ENCODE measurements at regions not wholly inside any gene's neighbourhood (a gene's known extent, or its start where the extent isn't known, plus 50 kb on each side); places are given as distances from the start of the nearest gene placed in this dataset.

DNA sequence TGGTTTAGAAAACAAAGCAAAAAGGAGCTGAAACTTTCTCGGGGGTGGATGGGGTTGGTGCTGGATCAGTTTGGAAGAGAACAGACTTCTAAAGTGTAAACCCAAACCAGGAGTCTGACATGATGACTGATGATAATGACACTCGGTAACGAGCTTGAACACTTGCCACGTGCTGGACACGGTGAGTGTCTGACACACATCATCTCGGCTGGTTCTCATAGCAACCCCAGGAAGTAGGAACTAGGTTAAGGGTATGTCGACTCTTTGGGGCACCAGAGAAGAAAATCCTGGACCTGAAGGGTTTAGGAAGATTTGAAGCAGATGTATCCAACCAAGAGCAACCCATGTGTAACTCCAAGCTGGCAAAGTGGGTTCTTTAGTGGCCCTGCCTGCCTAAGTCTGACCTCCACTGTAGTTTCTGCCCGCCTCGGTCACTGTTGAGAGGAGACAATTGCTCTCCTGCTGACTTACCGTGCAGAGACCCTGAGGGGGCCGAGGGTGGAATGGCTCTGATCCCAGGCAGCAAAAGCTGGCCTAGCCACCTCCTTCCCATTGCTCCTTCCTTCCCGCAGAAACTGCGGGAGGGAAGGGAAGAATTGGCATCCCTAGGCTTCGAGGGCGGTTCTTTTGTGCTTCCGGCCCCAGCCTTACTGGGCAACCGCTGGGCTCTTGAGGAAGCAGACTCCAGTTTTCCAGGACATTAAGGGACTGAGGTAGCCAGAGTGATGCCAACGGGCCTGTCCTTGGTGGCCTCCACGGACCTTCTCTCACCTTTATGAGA, 156.0 kb downstream of the TOMM20 start:
- no peak for DNase-seq

DNA sequence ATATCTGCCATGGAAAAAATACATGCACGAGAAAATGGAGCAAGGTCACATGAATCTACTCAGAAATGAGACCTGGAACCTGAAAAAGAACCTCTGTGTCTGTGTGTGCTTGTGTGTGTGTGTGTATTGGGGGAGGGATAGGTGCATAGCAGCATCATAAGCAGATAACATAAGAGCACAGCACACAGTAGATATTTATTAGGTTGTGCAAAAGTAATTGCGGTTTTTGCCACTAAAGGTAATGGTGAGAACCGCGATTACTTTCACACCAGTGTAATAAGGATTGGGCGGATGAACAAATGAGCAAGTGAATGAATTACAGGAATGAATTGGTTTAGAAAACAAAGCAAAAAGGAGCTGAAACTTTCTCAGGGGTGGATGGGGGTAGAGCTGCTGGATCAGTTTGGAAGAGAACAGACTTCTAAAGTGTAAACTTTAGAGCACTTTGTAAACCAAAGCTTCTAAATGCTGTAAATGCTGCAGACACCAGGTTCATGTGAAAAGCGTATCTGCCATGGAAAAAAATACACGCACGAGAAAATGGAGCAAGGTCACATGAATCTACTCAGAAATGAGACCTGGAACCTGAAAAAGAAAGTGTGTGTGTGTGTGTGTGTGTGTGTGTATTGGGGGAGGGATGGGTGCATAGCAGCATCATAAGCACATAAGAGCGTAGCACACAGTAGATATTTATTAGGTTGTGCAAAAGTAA, 156.9 kb downstream of the TOMM20 start:
- no peak for DNase-seq

- peak in 1 of 2 experiments; percentile 56 for DNase-seq
Measured at GRCh38 chr1:234970731-234971476, 157.7 kb downstream of the TOMM20 start.

DNA sequence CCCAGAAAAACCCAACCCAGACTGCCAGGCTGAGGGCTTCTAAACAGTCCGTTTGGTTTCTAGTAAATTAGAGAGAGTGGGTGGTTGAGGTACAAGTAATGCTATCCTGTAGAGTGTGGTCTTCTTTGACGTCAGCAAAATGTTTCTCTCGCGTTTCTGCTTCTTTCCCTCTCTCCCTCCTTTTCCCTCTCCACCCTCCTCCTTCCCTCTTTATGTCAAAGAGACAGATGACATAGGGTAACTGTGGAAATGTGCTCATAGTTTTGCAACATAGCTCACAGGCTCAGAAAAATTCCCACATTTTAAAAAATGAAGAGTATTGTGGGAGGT, 158.3 kb downstream of the TOMM20 start:
- no peak for DNase-seq

DNA sequence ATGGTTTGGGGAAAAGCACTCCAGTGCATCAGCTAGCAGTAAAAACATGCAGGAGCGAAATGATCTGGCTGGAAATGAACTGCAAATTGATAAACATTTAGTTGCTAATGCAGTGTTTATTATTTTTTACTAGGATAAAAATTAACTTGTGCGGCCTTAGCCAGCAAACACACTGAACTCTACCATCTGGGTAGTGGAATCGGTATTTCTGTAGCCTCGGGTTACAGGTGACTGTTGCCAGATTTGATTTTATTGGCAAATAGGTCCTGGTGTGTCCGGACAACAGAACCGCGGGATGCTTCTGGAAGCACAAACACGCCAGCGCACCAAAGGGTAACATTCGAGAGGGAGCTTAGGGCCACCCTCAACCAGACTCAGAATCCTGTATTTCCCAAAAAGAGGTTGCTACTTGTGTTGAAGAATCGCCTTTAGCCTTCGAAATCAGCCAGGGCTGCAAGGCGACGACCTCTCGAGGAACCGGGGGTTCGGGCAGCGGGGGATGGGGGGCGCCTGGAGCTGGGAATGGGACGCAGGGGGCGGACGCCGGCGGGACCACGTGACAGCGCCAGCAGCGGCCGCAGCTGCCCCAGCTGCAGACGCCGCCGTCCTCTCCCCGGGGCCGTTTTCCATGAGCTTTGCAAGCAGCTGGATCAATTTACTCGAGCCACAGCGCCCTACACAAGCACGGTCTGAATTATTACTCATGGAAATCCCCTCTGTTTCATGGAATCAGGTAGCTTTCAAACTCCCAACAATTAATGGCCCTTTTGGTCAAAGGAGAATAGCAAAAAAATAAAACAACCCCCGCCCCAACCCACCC, 158.8 kb downstream of the TOMM20 start:
- peak; percentile 57 to 71 for DNase-seq

DNA sequence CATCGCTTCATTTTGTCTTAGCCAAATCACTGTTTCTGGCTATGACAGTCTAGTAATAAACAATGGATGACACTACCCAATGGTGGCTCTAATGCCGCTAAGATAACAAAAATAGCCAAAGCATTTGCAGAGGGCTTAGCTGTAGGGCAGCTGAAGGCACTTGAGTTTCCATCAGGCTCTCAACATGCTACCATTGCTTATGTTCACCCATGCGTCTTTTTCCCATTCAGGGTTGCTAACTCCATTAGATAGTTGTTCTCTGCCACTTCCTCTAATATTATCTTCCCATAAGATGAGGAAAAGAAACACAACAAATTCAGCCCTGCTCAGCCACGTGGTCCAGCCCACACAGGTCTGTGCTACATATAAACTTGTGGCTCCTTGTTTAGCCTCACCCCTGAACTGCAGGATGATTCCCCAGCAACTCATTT, 159.6 kb downstream of the TOMM20 start:
- no peak for DNase-seq

- no peak for DNase-seq
Measured at GRCh38 chr1:234968451-234968850, 160.2 kb downstream of the TOMM20 start.

DNA sequence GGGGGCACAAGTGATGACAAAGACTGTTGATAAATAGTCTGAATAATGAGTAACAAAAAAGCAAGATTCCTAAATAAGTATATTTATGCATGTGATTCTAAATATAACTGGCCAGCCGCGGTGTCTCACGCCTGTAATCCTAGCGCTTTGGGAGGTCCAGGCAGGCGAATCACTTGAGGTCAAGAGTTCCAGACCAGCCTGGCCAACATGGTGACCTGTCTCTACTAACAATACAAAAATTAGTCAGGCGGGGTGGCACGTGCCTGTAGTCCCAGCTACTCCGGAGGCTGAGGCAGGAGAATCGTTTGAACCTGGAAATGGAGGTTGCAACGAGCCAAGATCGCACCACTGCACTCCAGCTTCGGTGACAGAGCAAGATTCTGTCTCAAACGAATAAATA, 161.5 kb downstream of the TOMM20 start:
- no peak for DNase-seq

GRCh38 chr1:234965111-234965510, 163.5 kb downstream of the TOMM20 start:
- no peak for DNase-seq

DNA sequence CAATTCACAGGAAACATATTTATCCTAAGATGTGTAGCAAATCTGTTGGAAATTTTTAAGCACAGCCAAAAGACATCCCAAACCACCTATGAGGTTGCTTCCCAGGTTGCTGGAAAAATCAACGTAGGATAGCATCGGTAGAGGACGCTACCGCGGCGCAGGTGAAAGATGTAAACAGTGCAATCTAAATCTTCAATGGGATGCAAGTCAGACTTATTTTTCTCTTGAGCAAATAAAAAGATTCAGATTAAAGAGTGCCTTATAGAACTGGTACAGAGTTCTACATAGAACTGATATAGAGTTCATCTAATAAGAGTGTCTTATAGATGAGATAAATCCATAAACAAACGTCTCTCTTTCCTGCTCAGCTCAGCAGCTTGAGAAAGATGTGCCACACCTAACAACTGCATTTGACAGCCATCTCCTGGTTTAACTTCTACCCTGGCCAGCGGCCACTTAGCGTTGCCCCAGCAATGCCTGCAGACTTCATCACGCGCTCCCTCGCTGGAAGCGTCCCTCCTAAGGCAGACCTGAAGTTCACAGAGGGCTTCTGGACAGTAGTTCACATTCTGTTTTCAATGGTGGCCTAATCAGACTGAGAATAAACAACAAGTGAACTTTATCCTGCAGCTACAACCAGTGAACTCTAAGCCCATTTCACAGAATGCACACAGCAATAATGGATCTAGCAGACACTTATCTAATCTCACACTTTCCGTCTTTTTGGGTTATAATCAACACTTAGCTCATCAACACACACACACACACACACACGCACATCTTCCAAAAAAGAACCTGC, 164.5 kb downstream of the TOMM20 start:
- no peak for DNase-seq

DNA sequence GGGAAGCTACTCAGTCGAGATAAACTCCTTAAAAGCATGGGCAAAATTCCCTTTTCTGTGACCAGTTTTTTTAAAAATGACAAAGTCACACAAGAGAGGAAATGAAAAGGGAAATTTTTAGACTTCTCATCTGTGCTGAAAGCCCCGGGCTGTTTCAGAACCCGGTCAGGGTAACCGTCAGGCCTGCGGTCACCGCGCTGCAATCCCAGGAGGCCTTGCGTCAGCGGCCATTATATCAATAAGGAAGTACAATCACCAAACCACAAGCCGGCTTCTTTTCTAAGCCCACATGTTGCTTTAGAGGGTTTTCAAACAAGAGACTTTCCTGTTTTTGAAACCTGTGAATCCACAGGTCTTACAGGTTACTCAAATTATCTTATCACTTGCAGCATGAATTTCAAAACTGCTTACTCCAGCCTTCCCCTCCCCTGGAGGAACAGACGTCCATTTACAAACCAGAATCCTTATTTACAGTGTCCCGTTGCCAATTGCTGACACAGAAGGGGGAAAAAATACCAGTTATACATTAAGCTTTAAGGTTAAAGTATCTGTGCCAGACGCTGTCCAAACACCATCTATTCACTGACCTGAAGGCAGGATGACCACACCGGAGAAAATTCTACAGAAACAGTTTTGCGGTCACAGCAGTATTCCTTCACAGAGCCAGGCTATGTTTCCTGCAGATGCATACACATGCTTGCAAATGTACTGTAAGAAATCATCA, 165.3 kb downstream of the TOMM20 start:
- DNase-seq: peak in 1 of 2 experiments; percentile 23

GRCh38 chr1:234962340-234962989, 166.2 kb downstream of the TOMM20 start:
- DNase-seq: no peak

GRCh38 chr1:234961456-234962339, 166.9 kb downstream of the TOMM20 start:
- no peak for DNase-seq

DNA sequence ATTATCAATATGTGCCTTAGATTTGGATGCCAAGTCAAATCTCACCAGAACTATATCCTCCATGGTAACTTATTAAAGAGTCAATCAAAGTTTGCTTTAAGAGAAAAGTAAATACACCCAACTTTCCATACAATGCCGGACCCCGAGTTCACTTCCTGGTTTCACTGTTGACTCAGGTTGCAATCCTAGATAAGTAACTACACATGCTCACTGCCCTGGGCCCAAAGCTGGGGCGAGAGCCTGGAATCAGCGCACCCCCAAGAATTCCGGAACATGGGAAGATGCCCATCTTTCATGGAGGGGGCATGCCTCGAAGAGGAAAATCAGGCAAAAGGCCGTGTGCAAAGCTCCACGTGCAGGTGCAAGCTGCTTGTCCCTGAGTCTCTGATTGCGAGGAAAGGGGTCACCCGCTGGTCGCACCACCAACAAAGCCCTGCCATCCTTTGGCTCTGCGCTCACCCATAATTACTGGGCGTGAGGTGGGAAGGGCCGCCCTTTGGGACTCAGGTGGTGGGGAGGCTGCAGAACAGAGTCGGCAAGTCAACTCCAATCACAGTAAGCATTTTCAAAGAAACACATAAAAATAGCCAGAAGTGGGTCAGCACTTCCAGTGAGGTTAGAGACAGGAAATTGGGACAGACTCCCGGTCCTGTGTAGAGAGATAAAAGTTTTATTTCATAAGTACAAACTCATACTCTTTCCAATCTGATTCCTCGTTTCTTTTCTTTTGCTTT, 167.7 kb downstream of the TOMM20 start:
- no peak for DNase-seq

DNA sequence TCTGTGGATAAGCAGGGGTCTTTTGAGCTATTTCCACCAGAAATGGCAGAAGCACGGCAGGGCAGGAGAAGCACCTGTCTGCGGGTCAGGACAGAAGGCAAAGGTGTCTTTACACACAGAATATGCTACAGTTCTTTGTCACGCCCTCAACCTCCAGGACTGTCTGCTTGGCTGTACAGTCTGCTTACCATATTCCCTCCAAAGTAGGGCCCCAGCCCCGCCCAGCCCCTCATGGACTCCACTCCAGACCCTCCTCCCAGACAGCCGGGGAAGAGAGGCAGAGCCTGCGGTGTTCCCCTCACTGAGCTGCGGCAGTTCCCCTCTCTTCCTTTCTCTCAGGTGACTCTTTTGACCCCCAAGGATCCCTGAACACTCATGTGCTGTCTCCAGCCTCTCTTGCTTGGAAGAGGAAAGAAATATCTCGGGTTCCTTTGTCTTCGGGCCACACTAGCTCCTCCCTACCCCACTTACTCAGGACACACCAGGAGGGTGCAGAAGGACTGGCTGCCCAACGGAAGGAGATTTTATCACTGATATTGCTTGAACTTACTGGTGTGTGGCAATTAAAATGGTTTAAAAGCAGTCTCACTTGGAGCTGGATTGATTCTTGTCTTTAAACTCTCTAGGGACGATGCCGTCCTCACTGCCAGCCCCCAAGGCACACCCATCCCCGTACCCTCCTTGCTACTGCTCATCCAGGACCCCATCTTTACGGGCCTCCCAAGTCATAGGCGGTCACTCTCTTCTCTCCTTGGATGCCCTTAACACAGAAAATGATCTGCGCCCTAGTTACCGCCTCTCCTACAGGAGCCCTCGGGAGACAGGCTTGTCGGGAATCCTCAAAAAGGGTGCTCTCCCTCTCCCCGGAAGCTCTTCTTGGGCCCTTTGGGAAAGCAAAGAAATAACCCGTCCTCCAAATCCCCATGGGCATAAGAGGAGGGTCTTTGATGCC, 169.7 kb downstream of the TOMM20 start:
- DNase-seq: no peak

GRCh38 chr1:234958066-234958705, 170.5 kb downstream of the TOMM20 start:
- DNase-seq: no peak

Measured in NCI-H1930 (cell line).